Stimulated activated CD4-positive, alpha-beta T cell treated with anti-CD3 and anti-CD28 coated beads, Interleukin-4, amount 100 ng/mL, for 4 hours (primary cell): ENCODE measurements at regions not wholly inside any gene's neighbourhood (a gene's known extent, or its start where the extent isn't known, plus 50 kb on each side); places are given as distances from the start of the nearest gene placed in this dataset.
"Not testable (repeated sequence)": the region's sequence is repeated elsewhere in the genome, so short reads cannot be mapped to it uniquely, and the experiment has no call there.

Experiments used
- DNase-seq, 2 experiments: peaks; one replicate each; pipeline ENCODE4 v3.0.0-alpha.2; 2020

GRCh38 chr1:168490306-168490705 lies 53.5 kb downstream of the XCL2 start:
- DNase-seq: no peak

- DNase-seq: no peak
These were observed 55.7 kb downstream of the XCL2 start for GRCh38 chr1:168488138-168488537.

- DNase-seq: not testable (repeated sequence)
These were observed 57.0 kb downstream of the XCL2 start for GRCh38 chr1:168486820-168487219.

GRCh38 chr1:168485048-168485447 lies 58.7 kb downstream of the XCL2 start:
- DNase-seq: no peak

- DNase-seq: no peak
These were observed 59.7 kb downstream of the XCL2 start for GRCh38 chr1:168484083-168484482.

GRCh38 chr1:168483539-168483938 lies 60.3 kb downstream of the XCL2 start:
- DNase-seq: no peak

- DNase-seq: no peak
These were observed 61.7 kb downstream of the XCL2 start for GRCh38 chr1:168482106-168482505.

GRCh38 chr1:168481586-168481985 lies 62.2 kb downstream of the XCL2 start:
- no peak for DNase-seq

GRCh38 chr1:168480997-168481396 lies 62.8 kb downstream of the XCL2 start:
- DNase-seq: no peak

- no peak for DNase-seq
These were observed 66.0 kb downstream of the XCL2 start for GRCh38 chr1:168477792-168478191.

- DNase-seq: no peak
These were observed 67.0 kb downstream of the XCL2 start for GRCh38 chr1:168476588-168477385.

GRCh38 chr1:168474322-168474721 lies 69.5 kb downstream of the XCL2 start:
- no peak for DNase-seq

GRCh38 chr1:168473126-168473525 lies 70.7 kb downstream of the XCL2 start:
- no peak for DNase-seq

- DNase-seq: no peak
These were observed 71.6 kb downstream of the XCL2 start for GRCh38 chr1:168472223-168472622.

- no peak for DNase-seq
These were observed 72.8 kb downstream of the XCL2 start for GRCh38 chr1:168470901-168471431.

- peak; percentile 7 to 24 for DNase-seq
These were observed 74.1 kb downstream of the XCL2 start for GRCh38 chr1:168469690-168470089.

GRCh38 chr1:168468822-168469221 lies 75.0 kb downstream of the XCL2 start:
- no peak for DNase-seq

GRCh38 chr1:168468042-168468809 lies 75.6 kb downstream of the XCL2 start:
- no peak for DNase-seq

- DNase-seq: no peak
These were observed 76.3 kb downstream of the XCL2 start for GRCh38 chr1:168467452-168467851.

GRCh38 chr1:168466714-168467131 lies 77.1 kb downstream of the XCL2 start:
- no peak for DNase-seq

GRCh38 chr1:168466092-168466713 lies 77.6 kb downstream of the XCL2 start:
- peak; percentile 4 to 69 for DNase-seq

- DNase-seq: not testable (repeated sequence)
These were observed 82.7 kb downstream of the XCL2 start for GRCh38 chr1:168461108-168461507.

GRCh38 chr1:168457296-168457695 lies 86.5 kb downstream of the XCL2 start:
- not testable (repeated sequence) for DNase-seq
